ENCODE measurements at regions not wholly inside any gene's neighbourhood (a gene's known extent, or its start where the extent isn't known, plus 50 kb on each side); places are given as distances from the start of the nearest gene placed in this dataset.

DNA sequence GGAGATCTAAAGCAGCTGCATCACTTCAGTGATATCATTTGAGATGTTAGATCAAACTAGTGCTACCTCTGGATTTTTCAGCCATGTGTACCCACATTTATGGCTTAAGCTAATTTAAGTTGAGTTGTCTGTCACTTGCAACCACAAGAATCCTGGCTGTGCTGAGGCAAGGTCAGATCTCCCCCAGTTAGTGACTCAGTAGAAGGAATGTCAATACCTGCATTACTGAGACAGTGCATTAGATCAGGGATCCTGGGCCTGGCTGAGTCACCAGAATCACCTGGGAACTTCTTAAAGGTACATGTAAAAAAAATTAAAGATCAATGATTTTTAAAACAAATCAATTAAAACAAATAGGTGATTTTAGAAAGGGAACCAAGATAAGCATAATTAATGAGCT, 84.6 kb upstream of the GRIN2B start:
- Mint-ChIP-seq H3K36me3 (no peaks in the 10 kb centered on the region), H3K4me3 (no peak overlapping the region), H3K9me3 (no peaks in the 10 kb centered on the region), H3K27me3 (ENCODE audit: low read depth) (no peaks in the 10 kb centered on the region; the same call in 1 of the 2 replicates), H3K27ac (no peak overlapping the region), H3K4me1 (no peaks in the 10 kb centered on the region)
- ATAC-seq = no peak
- ChIA-PET POLR2A (no interaction called here), CTCF (interaction anchor here (1.2 kb wide), 1 partner anchor 84 kb away, joined by 3 read pairs; no protein-coding TSS in a partner anchor)
- DNase-seq (ENCODE audit: low spot score) = no peak
- TF ChIP-seq CBFB (CRISPR knock-in tag; IDR thresholded peaks at IDR 0.05; ENCODE audit: low read depth) (no peak), ZNF263 (CRISPR knock-in tag; IDR thresholded peaks at IDR 0.05; ENCODE audit: low read depth) (no peak), ZNF138 (CRISPR knock-in tag; conservative IDR thresholded peaks at IDR 0.05) (no peak), TEAD4 (CRISPR knock-in tag; IDR thresholded peaks at IDR 0.05) (no peak), ESRRA (CRISPR knock-in tag; IDR thresholded peaks at IDR 0.05; ENCODE audit: borderline replicate concordance) (no peak), ETV6 (CRISPR knock-in tag; IDR thresholded peaks at IDR 0.05) (no peak), ARID4B (CRISPR knock-in tag; IDR thresholded peaks at IDR 0.05; ENCODE audit: borderline replicate concordance) (no peak), JAZF1 (CRISPR knock-in tag; IDR thresholded peaks at IDR 0.05) (no peak), TP53 (CRISPR knock-in tag; IDR thresholded peaks at IDR 0.05) (no peak), CREM (CRISPR knock-in tag; IDR thresholded peaks at IDR 0.05) (no peak), NFE2L1 (CRISPR knock-in tag; IDR thresholded peaks at IDR 0.05) (no peak), CTCF (IDR thresholded peaks at IDR 0.05) (no peak), ELF4 (CRISPR knock-in tag; IDR thresholded peaks at IDR 0.05; ENCODE audit: low read depth) (no peak), SMAD4 (CRISPR knock-in tag; IDR thresholded peaks at IDR 0.05) (no peak)
- TF ChIP-seq, protein P1, sequence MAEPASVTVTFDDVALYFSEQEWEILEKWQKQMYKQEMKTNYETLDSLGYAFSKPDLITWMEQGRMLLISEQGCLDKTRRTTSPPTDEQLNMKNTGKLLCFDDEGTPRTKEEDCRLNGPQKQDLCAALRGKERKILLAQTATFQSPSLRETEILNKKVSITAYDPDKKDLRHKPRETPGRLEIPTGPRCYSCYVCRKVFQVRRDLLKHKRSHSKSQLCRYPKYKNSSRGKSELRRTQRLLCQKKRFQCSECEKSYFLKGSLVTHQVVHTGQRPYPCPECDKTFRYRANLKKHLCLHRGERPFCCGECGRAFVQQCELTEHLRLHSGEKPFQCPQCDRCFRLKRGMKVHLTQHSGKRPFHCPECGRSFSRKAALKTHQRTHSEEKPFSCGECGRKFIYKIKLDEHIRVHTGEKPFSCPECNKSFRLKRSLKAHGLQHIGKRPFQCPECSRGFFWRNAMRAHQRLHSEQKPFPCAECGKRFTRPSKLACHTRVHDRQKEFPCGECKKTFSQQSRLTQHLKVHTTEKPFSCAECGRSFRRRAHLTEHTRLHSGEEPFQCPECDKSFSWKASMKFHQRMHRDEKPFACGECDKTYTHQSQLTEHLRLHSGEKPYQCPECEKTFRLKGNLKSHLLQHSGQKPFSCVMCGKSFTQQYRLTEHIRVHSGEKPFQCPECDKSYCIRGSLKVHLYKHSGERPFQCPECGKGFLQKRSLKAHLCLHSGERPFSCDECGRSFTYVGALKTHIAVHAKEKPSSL (CRISPR knock-in tag; conservative IDR thresholded peaks at IDR 0.05) = no peak
- TF ChIP-seq, protein P2, sequence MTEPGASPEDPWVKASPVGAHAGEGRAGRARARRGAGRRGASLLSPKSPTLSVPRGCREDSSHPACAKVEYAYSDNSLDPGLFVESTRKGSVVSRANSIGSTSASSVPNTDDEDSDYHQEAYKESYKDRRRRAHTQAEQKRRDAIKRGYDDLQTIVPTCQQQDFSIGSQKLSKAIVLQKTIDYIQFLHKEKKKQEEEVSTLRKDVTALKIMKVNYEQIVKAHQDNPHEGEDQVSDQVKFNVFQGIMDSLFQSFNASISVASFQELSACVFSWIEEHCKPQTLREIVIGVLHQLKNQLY (CRISPR knock-in tag; IDR thresholded peaks at IDR 0.05) = no peak

GRCh38 chr12:14068961-14069360, 87.6 kb upstream of the GRIN2B start:
- POLR2A ChIA-PET = no interaction called here

More at GRCh38 chr12:14068961-14069360, 87.6 kb upstream of the GRIN2B start:
- no peaks in the 10 kb centered on the region for H3K4me1 Mint-ChIP-seq
- no peaks in the 10 kb centered on the region for H3K9me3 Mint-ChIP-seq
- no peak overlapping the region for H3K27ac Mint-ChIP-seq
- no peaks in the 10 kb centered on the region; the same call in 1 of the 2 replicates for H3K27me3 Mint-ChIP-seq (ENCODE audit: low read depth)
- TF ChIP-seq FOXJ3 (CRISPR knock-in tag; IDR thresholded peaks at IDR 0.05; ENCODE audit: borderline replicate concordance) = no peak
- TF ChIP-seq CREM (CRISPR knock-in tag; IDR thresholded peaks at IDR 0.05) = no peak
- TF ChIP-seq GRHL2 (CRISPR knock-in tag; IDR thresholded peaks at IDR 0.05; ENCODE audit: insufficient replicate concordance, severe bottlenecking) = no peak
- TF ChIP-seq ZNF416 (CRISPR knock-in tag; IDR thresholded peaks at IDR 0.05) = no peak
- TF ChIP-seq ZNF317 (CRISPR knock-in tag; IDR thresholded peaks at IDR 0.05; ENCODE audit: borderline replicate concordance, low read depth) = no peak
- TF ChIP-seq USF1 (CRISPR knock-in tag; IDR thresholded peaks at IDR 0.05) = no peak
- no peak for TF ChIP-seq ZNF232 (CRISPR knock-in tag; IDR thresholded peaks at IDR 0.05)
- TF ChIP-seq, protein P1 (CRISPR knock-in tag; conservative IDR thresholded peaks at IDR 0.05) = no peak
- no peak for TF ChIP-seq SOX15 (CRISPR knock-in tag; IDR thresholded peaks at IDR 0.05)
- no peak for TF ChIP-seq ZNF671 (CRISPR knock-in tag; IDR thresholded peaks at IDR 0.05)
- H3K4me3 Mint-ChIP-seq = no peak overlapping the region
- DNase-seq (ENCODE audit: low spot score) (no peak), ATAC-seq (no peak)
- CTCF ChIA-PET = interaction anchor here (0.6 to 1.1 kb wide), 2 partner anchors 10 to 87 kb away, joined by 3 to 4 read pairs; no protein-coding TSS in a partner anchor
- no peaks in the 10 kb centered on the region for H3K36me3 Mint-ChIP-seq
